ENCODE measurements at regions not wholly inside any gene's neighbourhood (a gene's known extent, or its start where the extent isn't known, plus 50 kb on each side); places are given as distances from the start of the nearest gene placed in this dataset.

GRCh38 chr11:34750692-34751405 lies 130.0 kb downstream of the EHF start:
- no peak for TF ChIP-seq CTCF (IDR thresholded peaks at IDR 0.05)
- TF ChIP-seq POLR2AphosphoS5 (IDR thresholded peaks at IDR 0.05) = no peak
- no peak for TF ChIP-seq POLR2A (IDR thresholded peaks at IDR 0.05)
- no peak for TF ChIP-seq EP300 (IDR thresholded peaks at IDR 0.05)
